ENCODE measurements at regions not wholly inside any gene's neighbourhood (a gene's known extent, or its start where the extent isn't known, plus 50 kb on each side); places are given as distances from the start of the nearest gene placed in this dataset.

GRCh38 chr12:92196368-92196767, 50.7 kb upstream of the BTG1 start:
- peaks cover 9% of the 10 kb centered on the region for H3K4me1 ChIP-seq (ENCODE audit: insufficient read depth, low read length)
- no peak overlapping the region for H3K27ac ChIP-seq (ENCODE audit: low read depth, low read length)
- no peaks in the 10 kb centered on the region for H3K27me3 ChIP-seq (ENCODE audit: insufficient read depth, low read length)
- TF ChIP-seq CTCF (IDR thresholded peaks at IDR 0.05; ENCODE audit: extremely low read depth, low read depth, low read length): no peak
- no peaks in the 10 kb centered on the region for H3K36me3 ChIP-seq (ENCODE audit: insufficient read depth, low read length)
- H3K4me2 ChIP-seq (ENCODE audit: insufficient read depth, low read length): no peak overlapping the region
- H3K9me3 ChIP-seq (ENCODE audit: low read depth, low read length): no peaks in the 10 kb centered on the region
- H2AFZ ChIP-seq (ENCODE audit: low read length): no peak overlapping the region
- H4K20me1 ChIP-seq (ENCODE audit: insufficient read depth, low read length): no peaks in the 10 kb centered on the region
- no peaks in the 10 kb centered on the region for H3K79me2 ChIP-seq (ENCODE audit: insufficient read depth, low read length)
- no peak for DNase-seq (ENCODE audit: insufficient read length, low spot score, missing footprints)
- H3K4me3 ChIP-seq (ENCODE audit: insufficient read depth, low read length): no peak overlapping the region

Data from osteoblast (primary cell).